ENCODE measurements at regions not wholly inside any gene's neighbourhood (a gene's known extent, or its start where the extent isn't known, plus 50 kb on each side); places are given as distances from the start of the nearest gene placed in this dataset.

GRCh38 chr3:117665296-117665695 lies 955.7 kb downstream of the TUSC7 start:
- Histone ChIP-seq H3K9ac (ENCODE audit: low read depth, low read length) (no peak overlapping the region), H3K4me3 (ENCODE audit: low read length) (no peak overlapping the region), H3K4me1 (ENCODE audit: insufficient read depth, low read length) (no peaks in the 10 kb centered on the region), H3K9me3 (ENCODE audit: insufficient read depth, low read depth, low read length) (no peaks in the 10 kb centered on the region), H3K27ac (ENCODE audit: low read length) (no peak overlapping the region), H3K27me3 (ENCODE audit: insufficient read depth, low read length) (no peaks in the 10 kb centered on the region), H3K36me3 (ENCODE audit: insufficient read depth, low read depth, low read length) (no peaks in the 10 kb centered on the region)

- Histone ChIP-seq H3K27ac (ENCODE audit: low read length) (no peak overlapping the region), H3K27me3 (ENCODE audit: insufficient read depth, low read length) (no peaks in the 10 kb centered on the region), H3K9ac (ENCODE audit: low read depth, low read length) (no peak overlapping the region), H3K9me3 (ENCODE audit: insufficient read depth, low read depth, low read length) (no peaks in the 10 kb centered on the region), H3K36me3 (ENCODE audit: insufficient read depth, low read depth, low read length) (no peaks in the 10 kb centered on the region), H3K4me1 (ENCODE audit: insufficient read depth, low read length) (no peaks in the 10 kb centered on the region), H3K4me3 (ENCODE audit: low read length) (no peak overlapping the region)
Observed at GRCh38 chr3:117666325-117666724, 956.7 kb downstream of the TUSC7 start.

GRCh38 chr3:117666812-117667211 lies 957.2 kb downstream of the TUSC7 start:
- Histone ChIP-seq H3K27ac (ENCODE audit: low read length) (no peak overlapping the region), H3K4me3 (ENCODE audit: low read length) (no peak overlapping the region), H3K36me3 (ENCODE audit: insufficient read depth, low read depth, low read length) (no peaks in the 10 kb centered on the region), H3K27me3 (ENCODE audit: insufficient read depth, low read length) (no peaks in the 10 kb centered on the region), H3K9ac (ENCODE audit: low read depth, low read length) (no peak overlapping the region), H3K4me1 (ENCODE audit: insufficient read depth, low read length) (no peaks in the 10 kb centered on the region), H3K9me3 (ENCODE audit: insufficient read depth, low read depth, low read length) (no peaks in the 10 kb centered on the region)

GRCh38 chr3:117669774-117670173 lies 960.2 kb downstream of the TUSC7 start:
- Histone ChIP-seq H3K4me3 (ENCODE audit: low read length) (no peak overlapping the region), H3K27me3 (ENCODE audit: insufficient read depth, low read length) (no peaks in the 10 kb centered on the region), H3K36me3 (ENCODE audit: insufficient read depth, low read depth, low read length) (no peaks in the 10 kb centered on the region), H3K9ac (ENCODE audit: low read depth, low read length) (no peak overlapping the region), H3K27ac (ENCODE audit: low read length) (no peak overlapping the region), H3K4me1 (ENCODE audit: insufficient read depth, low read length) (no peaks in the 10 kb centered on the region), H3K9me3 (ENCODE audit: insufficient read depth, low read depth, low read length) (no peaks in the 10 kb centered on the region)

- H3K9ac ChIP-seq (ENCODE audit: low read depth, low read length), result no peak overlapping the region
- no peak overlapping the region for H3K4me3 ChIP-seq (ENCODE audit: low read length)
- H3K27me3 ChIP-seq (ENCODE audit: insufficient read depth, low read length), result no peaks in the 10 kb centered on the region
- H3K27ac ChIP-seq (ENCODE audit: low read length), result no peak overlapping the region
- no peaks in the 10 kb centered on the region for H3K36me3 ChIP-seq (ENCODE audit: insufficient read depth, low read depth, low read length)
- no peaks in the 10 kb centered on the region for H3K9me3 ChIP-seq (ENCODE audit: insufficient read depth, low read depth, low read length)
- H3K4me1 ChIP-seq (ENCODE audit: insufficient read depth, low read length), result no peaks in the 10 kb centered on the region
Observed at GRCh38 chr3:117671722-117672318, 962.2 kb downstream of the TUSC7 start.

GRCh38 chr3:117674321-117674720 lies 964.7 kb downstream of the TUSC7 start:
- no peak overlapping the region for H3K9ac ChIP-seq (ENCODE audit: low read depth, low read length)

GRCh38 chr3:117681619-117682018 lies 972.0 kb downstream of the TUSC7 start:
- Histone ChIP-seq H3K4me1 (ENCODE audit: insufficient read depth, low read length) (no peaks in the 10 kb centered on the region; the same call in 1 of the 2 replicates), H3K27me3 (ENCODE audit: insufficient read depth, low read length) (no peaks in the 10 kb centered on the region)

More at GRCh38 chr3:117674321-117674720, 964.7 kb downstream of the TUSC7 start:
- no peak overlapping the region for H3K4me3 ChIP-seq (ENCODE audit: low read length)
- H3K36me3 ChIP-seq (ENCODE audit: insufficient read depth, low read depth, low read length), result no peaks in the 10 kb centered on the region
- H3K9me3 ChIP-seq (ENCODE audit: insufficient read depth, low read depth, low read length), result no peaks in the 10 kb centered on the region
- H3K4me1 ChIP-seq (ENCODE audit: insufficient read depth, low read length), result no peaks in the 10 kb centered on the region
- no peak overlapping the region for H3K27ac ChIP-seq (ENCODE audit: low read length)
- H3K27me3 ChIP-seq (ENCODE audit: insufficient read depth, low read length), result no peaks in the 10 kb centered on the region

GRCh38 chr3:117687096-117687495 lies 977.5 kb downstream of the TUSC7 start:
- Histone ChIP-seq H3K36me3 (ENCODE audit: insufficient read depth, low read depth, low read length) (no peaks in the 10 kb centered on the region), H3K9ac (ENCODE audit: low read depth, low read length) (no peak overlapping the region), H3K4me3 (ENCODE audit: low read length) (no peak overlapping the region), H3K27me3 (ENCODE audit: insufficient read depth, low read length) (no peaks in the 10 kb centered on the region), H3K4me1 (ENCODE audit: insufficient read depth, low read length) (peaks cover 9% of the 10 kb centered on the region; the same call in 1 of the 2 replicates), H3K27ac (ENCODE audit: low read length) (no peak overlapping the region), H3K9me3 (ENCODE audit: insufficient read depth, low read depth, low read length) (no peaks in the 10 kb centered on the region)

More at GRCh38 chr3:117681619-117682018, 972.0 kb downstream of the TUSC7 start:
- H3K4me3 ChIP-seq (ENCODE audit: low read length), result no peak overlapping the region
- H3K9me3 ChIP-seq (ENCODE audit: insufficient read depth, low read depth, low read length), result no peaks in the 10 kb centered on the region
- no peaks in the 10 kb centered on the region for H3K36me3 ChIP-seq (ENCODE audit: insufficient read depth, low read depth, low read length)
- no peak overlapping the region for H3K27ac ChIP-seq (ENCODE audit: low read length)
- no peak overlapping the region for H3K9ac ChIP-seq (ENCODE audit: low read depth, low read length)

GRCh38 chr3:117688583-117688982 lies 979.0 kb downstream of the TUSC7 start:
- no peaks in the 10 kb centered on the region for H3K27me3 ChIP-seq (ENCODE audit: insufficient read depth, low read length)
- no peak overlapping the region for H3K9ac ChIP-seq (ENCODE audit: low read depth, low read length)
- no peaks in the 10 kb centered on the region for H3K9me3 ChIP-seq (ENCODE audit: insufficient read depth, low read depth, low read length)
- H3K4me1 ChIP-seq (ENCODE audit: insufficient read depth, low read length), result peaks cover 16% of the 10 kb centered on the region; the same call in 1 of the 2 replicates
- H3K4me3 ChIP-seq (ENCODE audit: low read length), result no peak overlapping the region
- no peaks in the 10 kb centered on the region for H3K36me3 ChIP-seq (ENCODE audit: insufficient read depth, low read depth, low read length)
- no peak overlapping the region for H3K27ac ChIP-seq (ENCODE audit: low read length)

GRCh38 chr3:117691526-117691925 lies 981.9 kb downstream of the TUSC7 start:
- Histone ChIP-seq H3K4me3 (ENCODE audit: low read length) (no peak overlapping the region), H3K27ac (ENCODE audit: low read length) (no peak overlapping the region), H3K9me3 (ENCODE audit: insufficient read depth, low read depth, low read length) (no peaks in the 10 kb centered on the region), H3K4me1 (ENCODE audit: insufficient read depth, low read length) (peaks cover 16% of the 10 kb centered on the region; the same call in 1 of the 2 replicates), H3K36me3 (ENCODE audit: insufficient read depth, low read depth, low read length) (no peaks in the 10 kb centered on the region), H3K27me3 (ENCODE audit: insufficient read depth, low read length) (no peaks in the 10 kb centered on the region), H3K9ac (ENCODE audit: low read depth, low read length) (no peak overlapping the region)

- Histone ChIP-seq H3K9ac (ENCODE audit: low read depth, low read length) (no peak overlapping the region), H3K9me3 (ENCODE audit: insufficient read depth, low read depth, low read length) (no peaks in the 10 kb centered on the region), H3K4me1 (ENCODE audit: insufficient read depth, low read length) (peaks cover 25% of the 10 kb centered on the region; the same call in 1 of the 2 replicates), H3K36me3 (ENCODE audit: insufficient read depth, low read depth, low read length) (no peaks in the 10 kb centered on the region), H3K27me3 (ENCODE audit: insufficient read depth, low read length) (no peaks in the 10 kb centered on the region), H3K4me3 (ENCODE audit: low read length) (no peak overlapping the region), H3K27ac (ENCODE audit: low read length) (no peak overlapping the region)
Observed at GRCh38 chr3:117692416-117692995, 982.9 kb downstream of the TUSC7 start.

- H3K9ac ChIP-seq (ENCODE audit: low read depth, low read length), result no peak overlapping the region
- H3K4me1 ChIP-seq (ENCODE audit: insufficient read depth, low read length), result peaks cover 17% of the 10 kb centered on the region; the same call in 1 of the 2 replicates
- no peak overlapping the region for H3K4me3 ChIP-seq (ENCODE audit: low read length)
- H3K9me3 ChIP-seq (ENCODE audit: insufficient read depth, low read depth, low read length), result no peaks in the 10 kb centered on the region
- H3K27me3 ChIP-seq (ENCODE audit: insufficient read depth, low read length), result no peaks in the 10 kb centered on the region
- H3K36me3 ChIP-seq (ENCODE audit: insufficient read depth, low read depth, low read length), result no peaks in the 10 kb centered on the region
- no peak overlapping the region for H3K27ac ChIP-seq (ENCODE audit: low read length)
Observed at GRCh38 chr3:117695321-117695720, 985.7 kb downstream of the TUSC7 start.

Data from iPS-20b (cell line).